Ovary (tissue), 7 donors: ENCODE measurements at regions not wholly inside any gene's neighbourhood (a gene's known extent, or its start where the extent isn't known, plus 50 kb on each side); places are given as distances from the start of the nearest gene placed in this dataset.

Source experiments
- DNase-seq, 5 donors: peaks; one replicate each; pipeline ENCODE4 v3.0.0-alpha.2; 2019 to 2020
- H3K27ac ChIP-seq, 2 donors: fragments of 200-600 bp; one replicate each; pipeline versions ENCODE4 v1.5.1 to v1.8.0; 2019 to 2022
- H3K27me3 ChIP-seq: fragments of 200-600 bp; one replicate; pipeline ENCODE4 v1.8.0; 2022
- H3K36me3 ChIP-seq: fragments of 200-600 bp; sonication (generic); one replicate; pipeline ENCODE4 v1.5.1; 2019
- H3K4me1 ChIP-seq: one replicate; pipeline ENCODE4 v1.8.1; 2013; ENCODE audit warnings: mild to moderate bottlenecking, moderate library complexity; ENCODE audit not compliant: insufficient read depth
- H3K4me3 ChIP-seq: fragments of 200-600 bp; sonication (generic); one replicate; pipeline ENCODE4 v1.5.1; 2017
- H3K9me3 ChIP-seq, 2 donors: fragments of 200-600 bp in 1 of 2; sonication (generic) in 1 of 2; one replicate each; pipeline versions ENCODE4 v1.5.1 to v1.8.1; 2013 to 2019; ENCODE audit warnings: mild to moderate bottlenecking in 1 of 2, moderate library complexity in 1 of 2
- CTCF ChIP-seq, 3 donors: fragments of 450-650 bp in 2 of 3; fragments of 200-600 bp in 1 of 3; IDR thresholded peaks; one replicate each; pipeline versions ENCODE4 v1.5.1 to v1.8.0; 2016 to 2022; ENCODE audit warnings: antibody characterized with exemption in 3 of 3, mild to moderate bottlenecking in 1 of 3
- EP300 ChIP-seq: sonication (generic); formaldehyde crosslinking; IDR thresholded peaks from one replicate; pipeline ENCODE4 v1.6.1; 2017; ENCODE audit warnings: antibody characterized with exemption
- POLR2A ChIP-seq: fragments of 450-650 bp; IDR thresholded peaks from one replicate; pipeline ENCODE4 v1.6.1; 2017; ENCODE audit warnings: antibody characterized with exemption, mild to moderate bottlenecking, moderate library complexity
- whole genome bisulfite sequencing, 3 donors: extraction: QIAGEN DNeasy Blood & Tissue Kit in 1 of 3; methylation state at CpG; one replicate each; pipeline versions ENCODE4 v1.1.5 to v1.1.7; 2013 to 2017; 5-methylcytosine and 5-hydroxymethylcytosine counted together
- intact Hi-C, 4 donors: fragments of 100-400 bp; cut with DNase I; formaldehyde crosslinking; loops; one replicate each; pipeline versions ENCODE4 v1.11.0 to v1.15.1; 2022 to 2023
- donor health status: DM: no; HTN: no; CAD: no; lungs with moderate emphysema.
- donor health status: DM: no; HTN: no; CAD: no.
- donor health status: Bipolar disorder and iron deficiency.
- donor health status: DM: no; HTN: no; CAD: no.
- donor health status: DM: yes; HTN: yes; CAD: no.

GRCh38 chr2:217698691-217699090, 304.1 kb downstream of the TNS1 start:
- 17 to 28% (median 26%) methylated on average over 3 of the region's 3 CpGs for WGBS, 3 donors
- Histone ChIP-seq H3K36me3 (no peaks in the 10 kb centered on the region), H3K9me3 (no peaks in the 10 kb centered on the region), H3K4me3 (no peak overlapping the region), H3K4me1 (peaks cover 8% of the 10 kb centered on the region), H3K27ac (no peak overlapping the region), H3K27me3 (no peaks in the 10 kb centered on the region)
- peak in 3 of 5 donors; percentile 53 to 75 (median 65) for DNase-seq
- intact Hi-C loops, result no loop called here
- no peak for TF ChIP-seq EP300

- no peak for DNase-seq
- no peaks in the 10 kb centered on the region for H3K9me3 ChIP-seq
- no peak overlapping the region for H3K27ac ChIP-seq
- H3K27me3 ChIP-seq, result no peaks in the 10 kb centered on the region
- no peaks in the 10 kb centered on the region for H3K36me3 ChIP-seq
- H3K4me1 ChIP-seq, result peaks cover 8% of the 10 kb centered on the region
- no peak overlapping the region for H3K4me3 ChIP-seq
- TF ChIP-seq POLR2A (no peak), CTCF (IDR thresholded peaks at IDR 0.05) (no peak), EP300 (no peak)
- 48 to 68% (median 53%) methylated on average over 3 of the region's 3 CpGs for WGBS, 3 donors
- intact Hi-C loops, result no loop called here
These were observed 307.7 kb downstream of the TNS1 start for GRCh38 chr2:217695033-217695520.

- no peak for DNase-seq
- TF ChIP-seq EP300, result no peak
- TF ChIP-seq POLR2A, result no peak
- intact Hi-C loops, result no loop called here
- Histone ChIP-seq H3K27me3 (no peaks in the 10 kb centered on the region), H3K4me1 (peaks cover 8% of the 10 kb centered on the region), H3K27ac (no peak overlapping the region), H3K36me3 (no peaks in the 10 kb centered on the region), H3K9me3 (no peaks in the 10 kb centered on the region), H3K4me3 (no peak overlapping the region)
- 100% methylated on average over 1 of the region's 1 CpG for WGBS, 3 donors
These were observed 308.5 kb downstream of the TNS1 start for GRCh38 chr2:217694291-217694690.

- no peaks in the 10 kb centered on the region for H3K36me3 ChIP-seq
- TF ChIP-seq EP300 (no peak), POLR2A (no peak), CTCF (IDR thresholded peaks at IDR 0.05) (no peak)
- H3K9me3 ChIP-seq, result no peaks in the 10 kb centered on the region
- H3K4me1 ChIP-seq, result peaks cover 5% of the 10 kb centered on the region
- intact Hi-C loops, result no loop called here
- 88 to 95% (median 93%) methylated on average over 1 of the region's 1 CpG for WGBS, 3 donors
- no peak overlapping the region for H3K4me3 ChIP-seq
- H3K27ac ChIP-seq, result no peak overlapping the region
- H3K27me3 ChIP-seq, result no peaks in the 10 kb centered on the region
- no peak for DNase-seq
These were observed 309.4 kb downstream of the TNS1 start for GRCh38 chr2:217693363-217693762.

- H3K27me3 ChIP-seq, result no peaks in the 10 kb centered on the region
- no peak for TF ChIP-seq EP300
- no peak for TF ChIP-seq CTCF (IDR thresholded peaks at IDR 0.05)
- TF ChIP-seq POLR2A, result no peak
- no peaks in the 10 kb centered on the region for H3K9me3 ChIP-seq
- WGBS, 3 donors, result 46 to 50% (median 47%) methylated on average over 7 of the region's 7 CpGs
- peaks cover 6% of the 10 kb centered on the region for H3K4me1 ChIP-seq
- H3K4me3 ChIP-seq, result no peak overlapping the region
- no peaks in the 10 kb centered on the region for H3K36me3 ChIP-seq
- H3K27ac ChIP-seq, result no peak overlapping the region
- peak in 2 of 5 donors; percentile 45 to 70 for DNase-seq
- intact Hi-C loops, result no loop called here
These were observed 310.7 kb downstream of the TNS1 start for GRCh38 chr2:217691920-217692666.
